Right renal cortex interstitium (tissue), 3 donors: ENCODE measurements at regions not wholly inside any gene's neighbourhood (a gene's known extent, or its start where the extent isn't known, plus 50 kb on each side); places are given as distances from the start of the nearest gene placed in this dataset.

Experiments
- DNase-seq, 3 donors: peaks; one replicate each; pipeline ENCODE4 v3.0.0-alpha.2; 2013; ENCODE audit warnings: low read depth in 3 of 3, low spot score in 2 of 3

- DNase-seq = no peak
Measured at GRCh38 chr16:73505577-73505976, 457.6 kb upstream of the ZFHX3 start.

- DNase-seq = no peak
Measured at GRCh38 chr16:73504591-73505575, 457.0 kb upstream of the ZFHX3 start.

- DNase-seq = no peak
Measured at GRCh38 chr16:73503093-73503492, 455.2 kb upstream of the ZFHX3 start.

GRCh38 chr16:73499276-73499675 lies 451.3 kb upstream of the ZFHX3 start:
- no peak for DNase-seq

- no peak for DNase-seq
Measured at GRCh38 chr16:73485880-73486279, 438.0 kb upstream of the ZFHX3 start.

GRCh38 chr16:73483934-73484711 lies 436.2 kb upstream of the ZFHX3 start:
- DNase-seq = no peak

GRCh38 chr16:73483076-73483791 lies 435.3 kb upstream of the ZFHX3 start:
- DNase-seq = peak in 1 of 3 donors; percentile 17

- no peak for DNase-seq
Measured at GRCh38 chr16:73482310-73482709, 434.4 kb upstream of the ZFHX3 start.

- no peak for DNase-seq
Measured at GRCh38 chr16:73480381-73480780, 432.5 kb upstream of the ZFHX3 start.

- DNase-seq = no peak
Measured at GRCh38 chr16:73473713-73474112, 425.8 kb upstream of the ZFHX3 start.

- no peak for DNase-seq
Measured at GRCh38 chr16:73464834-73465233, 416.9 kb upstream of the ZFHX3 start.

- no peak for DNase-seq
Measured at GRCh38 chr16:73459586-73459985, 411.7 kb upstream of the ZFHX3 start.

GRCh38 chr16:73457851-73458250 lies 409.9 kb upstream of the ZFHX3 start:
- no peak for DNase-seq

- DNase-seq = no peak
Measured at GRCh38 chr16:73448970-73449369, 401.0 kb upstream of the ZFHX3 start.

- DNase-seq = no peak
Measured at GRCh38 chr16:73447846-73448245, 399.9 kb upstream of the ZFHX3 start.

- DNase-seq = no peak
Measured at GRCh38 chr16:73434621-73435020, 386.7 kb upstream of the ZFHX3 start.

- DNase-seq = no peak
Measured at GRCh38 chr16:73433731-73434307, 385.9 kb upstream of the ZFHX3 start.

- no peak for DNase-seq
Measured at GRCh38 chr16:73432850-73433730, 385.2 kb upstream of the ZFHX3 start.

- no peak for DNase-seq
Measured at GRCh38 chr16:73430138-73430537, 382.2 kb upstream of the ZFHX3 start.

- DNase-seq = no peak
Measured at GRCh38 chr16:73428121-73428520, 380.2 kb upstream of the ZFHX3 start.
